ENCODE measurements at regions not wholly inside any gene's neighbourhood (a gene's known extent, or its start where the extent isn't known, plus 50 kb on each side); places are given as distances from the start of the nearest gene placed in this dataset.

- TF ChIP-seq CTCF (IDR thresholded peaks at IDR 0.05; ENCODE audit: low read length): peak; percentile 44
- TF ChIP-seq EZH2 (optimal IDR thresholded peaks at IDR 0.05; ENCODE audit: low read depth, low read length): no peak
Measured at GRCh38 chr1:168452329-168452728, 91.5 kb downstream of the XCL2 start.
